ENCODE measurements at regions not wholly inside any gene's neighbourhood (a gene's known extent, or its start where the extent isn't known, plus 50 kb on each side); places are given as distances from the start of the nearest gene placed in this dataset.
"Not testable (repeated sequence)": the region's sequence is repeated elsewhere in the genome, so short reads cannot be mapped to it uniquely, and the experiment has no call there.

GRCh38 chr4:4099610-4100009 lies 127.1 kb downstream of the OTOP1 start:
- TF ChIP-seq CTCF (IDR thresholded peaks at IDR 0.05; ENCODE audit: low read depth, low read length); POLR2A (IDR thresholded peaks at IDR 0.05; ENCODE audit: extremely low read depth, insufficient read length); MYC (IDR thresholded peaks at IDR 0.05; ENCODE audit: low read depth, low read length): not testable (repeated sequence)

Data from NB4 (cell line).